GM21367 (cell line): ENCODE measurements at regions not wholly inside any gene's neighbourhood (a gene's known extent, or its start where the extent isn't known, plus 50 kb on each side); places are given as distances from the start of the nearest gene placed in this dataset.
"Not testable (repeated sequence)": the region's sequence is repeated elsewhere in the genome, so short reads cannot be mapped to it uniquely, and the experiment has no call there.

Source experiments
- ATAC-seq: cut with Tn5 transposase; IDR thresholded peaks from one replicate; pipeline ENCODE4 v1.9.1; 2021; ENCODE audit not compliant: unreplicated experiment

GRCh38 chr11:98411777-98412176 lies 609.0 kb upstream of the CNTN5 start:
- no peak for ATAC-seq

GRCh38 chr11:98417256-98417755 lies 603.4 kb upstream of the CNTN5 start:
- no peak for ATAC-seq

- ATAC-seq, result no peak
These were observed 596.8 kb upstream of the CNTN5 start for GRCh38 chr11:98423933-98424332.

DNA sequence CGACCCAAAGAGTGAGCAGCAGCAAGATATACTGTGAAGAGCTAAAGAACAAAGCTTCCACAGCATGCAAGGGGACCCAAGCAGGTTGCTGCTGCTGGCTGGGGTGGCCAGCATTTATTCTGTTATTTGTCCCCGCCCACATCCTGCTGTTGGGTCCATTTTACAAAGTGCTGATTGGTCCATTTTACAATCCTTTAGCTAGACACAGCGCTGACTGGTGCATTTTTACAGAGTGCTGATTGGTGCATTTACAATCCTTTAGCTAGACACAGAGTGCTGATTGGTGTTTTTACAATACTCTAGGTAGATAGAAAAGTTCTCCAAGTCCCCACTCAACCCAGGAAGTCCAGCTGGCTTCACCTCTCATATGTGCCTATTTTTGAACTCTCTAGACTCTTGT lies 596.0 kb upstream of the CNTN5 start:
- ATAC-seq, result not testable (repeated sequence)

- no peak for ATAC-seq
These were observed 589.0 kb upstream of the CNTN5 start for GRCh38 chr11:98431463-98432359.

- ATAC-seq, result no peak
These were observed 586.5 kb upstream of the CNTN5 start for GRCh38 chr11:98434296-98434695.

DNA sequence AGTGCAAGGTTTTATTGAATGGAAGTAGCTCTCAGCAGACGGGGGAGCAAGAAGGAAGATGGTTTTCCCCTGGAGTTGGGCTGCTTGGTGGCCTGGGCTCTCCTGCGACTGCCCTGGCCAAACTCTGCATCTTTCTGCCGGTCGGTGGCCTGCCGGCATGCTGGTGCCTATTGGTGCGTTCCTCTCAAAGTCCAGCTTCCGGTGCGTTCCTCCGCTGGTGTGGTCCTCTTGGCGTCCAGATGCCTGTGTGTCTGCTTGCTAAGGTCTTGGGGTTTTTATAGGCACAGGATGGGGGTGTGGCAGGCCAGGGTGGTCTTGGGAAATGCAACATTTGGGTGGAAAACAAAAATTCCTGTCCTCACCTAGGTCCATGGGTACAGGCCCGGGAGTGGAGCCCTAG lies 567.4 kb upstream of the CNTN5 start:
- ATAC-seq, result no peak

DNA sequence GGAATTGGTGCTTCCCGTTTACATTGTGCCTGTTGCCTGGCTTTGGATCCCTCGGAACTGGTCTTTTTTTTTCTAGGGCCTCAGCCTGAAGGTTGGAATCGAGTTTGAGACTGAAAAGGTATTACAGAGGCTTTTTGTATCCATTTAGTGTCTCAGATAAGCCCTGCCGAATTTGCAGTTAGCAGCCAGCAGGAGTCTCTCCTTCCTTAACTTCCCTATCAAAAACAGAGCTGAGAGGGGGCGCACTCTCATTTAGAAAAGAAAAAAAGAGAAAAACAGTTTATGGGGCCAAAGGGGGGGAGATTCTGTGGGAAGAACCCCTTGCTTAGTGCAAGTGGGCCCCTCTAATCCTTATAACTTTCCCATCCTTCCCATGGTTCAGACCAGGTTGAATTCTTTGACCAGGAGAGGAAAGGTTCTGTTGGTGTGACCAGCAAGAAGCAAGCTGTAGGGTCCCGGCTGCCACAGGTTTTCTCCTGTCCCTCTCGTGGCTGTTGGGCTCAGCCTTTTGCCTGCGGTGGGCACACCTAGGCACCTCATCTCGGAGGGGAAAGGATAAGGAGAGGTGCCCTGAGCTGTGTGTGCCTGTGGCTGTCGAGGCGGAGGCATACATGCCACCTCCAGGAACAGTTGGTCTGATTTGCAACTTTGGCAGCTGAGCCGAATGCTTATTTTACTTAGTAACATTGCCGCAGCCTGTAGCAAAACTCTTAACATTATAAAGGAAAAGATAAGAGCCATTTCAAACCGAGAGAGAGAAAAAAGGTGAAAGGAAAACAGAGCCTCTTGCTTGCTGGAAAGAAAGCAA lies 565.0 kb upstream of the CNTN5 start:
- ATAC-seq, result no peak

DNA sequence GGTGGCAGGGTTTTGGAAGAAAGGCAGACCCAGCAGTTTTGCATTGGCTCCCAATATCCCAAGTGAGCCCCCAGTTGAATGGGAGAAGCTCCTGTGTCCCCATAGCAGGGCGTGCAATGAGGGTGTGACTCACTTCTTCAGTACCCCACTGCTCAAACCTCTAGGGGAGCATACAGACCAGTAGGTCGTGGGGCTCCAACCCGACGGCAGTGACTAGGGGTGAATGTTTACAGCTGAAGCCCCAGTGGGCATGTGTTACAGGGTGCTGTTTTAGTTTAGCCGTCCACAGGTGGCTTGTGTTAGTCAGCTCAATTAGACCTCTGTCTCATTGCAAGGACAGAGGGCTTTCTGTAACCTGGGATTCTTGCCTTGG lies 564.5 kb upstream of the CNTN5 start:
- no peak for ATAC-seq

DNA sequence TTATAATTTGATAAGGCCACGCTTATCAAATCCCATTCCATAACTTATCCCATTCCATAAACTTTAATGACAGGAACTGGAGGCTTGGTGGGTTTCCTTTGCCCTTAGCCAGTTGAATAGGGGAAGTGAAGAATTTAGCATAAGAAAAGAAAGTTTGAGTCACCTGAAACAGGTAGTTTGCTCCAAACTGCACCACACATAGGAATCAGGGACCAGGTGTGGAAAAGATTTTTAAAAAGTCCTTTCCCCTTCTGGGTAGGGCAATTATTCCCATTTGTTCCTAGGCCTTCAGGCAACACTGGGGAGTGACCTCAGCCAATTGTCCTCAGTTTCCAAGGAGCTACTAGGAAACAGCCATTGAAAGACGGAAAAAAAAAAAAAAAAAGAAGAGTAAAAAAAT lies 525.7 kb upstream of the CNTN5 start:
- ATAC-seq, result no peak

GRCh38 chr11:98495601-98496000 lies 525.1 kb upstream of the CNTN5 start:
- ATAC-seq, result no peak

- no peak for ATAC-seq
These were observed 513.5 kb upstream of the CNTN5 start for GRCh38 chr11:98507208-98507607.

- ATAC-seq, result no peak
These were observed 507.8 kb upstream of the CNTN5 start for GRCh38 chr11:98512938-98513337.

DNA sequence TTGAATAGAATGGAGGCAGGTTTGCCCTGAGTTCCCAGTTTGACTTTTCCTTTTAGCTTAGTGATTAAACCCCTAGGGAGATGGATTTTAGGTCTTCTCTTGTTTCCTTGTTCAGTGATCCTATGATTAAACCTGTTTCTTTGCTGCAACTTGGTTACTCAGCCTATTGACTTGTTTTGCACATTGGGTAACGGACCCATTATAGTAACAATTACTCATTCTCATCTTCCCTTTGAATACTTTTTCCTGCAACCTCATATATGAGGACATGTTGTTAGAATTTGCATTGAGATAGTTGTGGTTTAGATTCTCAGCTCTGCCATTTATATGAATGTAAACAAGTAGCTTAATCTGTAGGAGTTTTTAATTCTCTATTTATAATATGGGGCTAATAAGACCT lies 489.2 kb upstream of the CNTN5 start:
- no peak for ATAC-seq

DNA sequence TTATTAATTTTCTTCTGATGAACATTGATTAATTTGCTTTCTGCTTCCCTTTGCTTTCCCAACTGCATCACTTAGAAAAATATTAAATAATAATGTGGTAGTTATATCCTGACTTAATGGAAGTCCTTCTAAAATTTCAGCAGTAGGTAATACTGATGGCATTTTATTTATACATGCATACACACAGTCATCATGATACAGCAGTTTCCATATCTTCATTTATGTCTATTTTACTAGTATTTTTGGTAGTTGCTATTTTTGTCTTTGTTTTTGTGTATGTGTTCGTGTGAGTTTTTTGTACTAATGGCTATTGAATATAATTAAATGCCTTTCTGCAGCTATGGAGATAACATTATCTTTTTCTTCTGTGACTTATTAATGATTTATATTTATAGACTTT lies 484.7 kb upstream of the CNTN5 start:
- ATAC-seq, result no peak

DNA sequence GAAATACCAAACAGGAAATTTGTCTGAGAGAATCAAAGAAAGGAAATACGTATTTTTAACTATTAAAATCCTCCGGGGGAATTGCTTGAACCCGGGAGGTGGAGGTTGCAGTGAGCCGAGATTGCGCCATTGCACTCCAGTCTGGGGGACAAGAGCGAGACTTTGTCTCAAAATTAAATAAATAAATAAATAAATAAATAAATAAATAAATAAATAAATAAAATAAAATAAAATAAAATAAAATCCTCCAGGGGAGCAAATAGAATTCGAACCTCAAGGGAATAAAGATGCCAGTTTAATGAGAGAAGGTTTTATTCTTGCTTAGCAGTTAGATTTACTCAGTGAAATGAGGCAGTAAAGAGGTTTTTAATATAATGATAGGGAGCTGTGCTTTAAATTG lies 482.4 kb upstream of the CNTN5 start:
- not testable (repeated sequence) for ATAC-seq

- no peak for ATAC-seq
These were observed 475.1 kb upstream of the CNTN5 start for GRCh38 chr11:98545544-98546175.

- ATAC-seq, result no peak
These were observed 471.2 kb upstream of the CNTN5 start for GRCh38 chr11:98549571-98549970.

GRCh38 chr11:98559961-98560360 lies 460.8 kb upstream of the CNTN5 start:
- ATAC-seq, result no peak

DNA sequence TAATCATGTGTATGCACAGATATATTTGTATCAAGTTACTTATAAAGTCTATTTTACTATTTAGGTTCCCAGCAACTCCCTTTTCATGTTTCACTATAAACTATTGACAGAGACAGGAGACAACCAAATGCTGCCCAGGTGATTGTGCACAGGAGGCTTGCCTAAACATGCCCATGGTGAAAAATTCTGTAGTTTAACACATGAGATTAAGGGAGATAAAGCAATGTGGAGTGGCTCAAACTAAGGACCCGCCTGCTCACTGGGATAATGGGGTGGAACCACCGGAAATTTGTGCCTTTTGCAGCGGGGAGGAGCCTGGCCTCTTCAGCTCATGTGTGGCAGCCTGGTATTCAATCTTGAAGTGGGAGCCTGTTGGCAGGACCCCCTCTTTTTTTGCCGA lies 459.5 kb upstream of the CNTN5 start:
- no peak for ATAC-seq

DNA sequence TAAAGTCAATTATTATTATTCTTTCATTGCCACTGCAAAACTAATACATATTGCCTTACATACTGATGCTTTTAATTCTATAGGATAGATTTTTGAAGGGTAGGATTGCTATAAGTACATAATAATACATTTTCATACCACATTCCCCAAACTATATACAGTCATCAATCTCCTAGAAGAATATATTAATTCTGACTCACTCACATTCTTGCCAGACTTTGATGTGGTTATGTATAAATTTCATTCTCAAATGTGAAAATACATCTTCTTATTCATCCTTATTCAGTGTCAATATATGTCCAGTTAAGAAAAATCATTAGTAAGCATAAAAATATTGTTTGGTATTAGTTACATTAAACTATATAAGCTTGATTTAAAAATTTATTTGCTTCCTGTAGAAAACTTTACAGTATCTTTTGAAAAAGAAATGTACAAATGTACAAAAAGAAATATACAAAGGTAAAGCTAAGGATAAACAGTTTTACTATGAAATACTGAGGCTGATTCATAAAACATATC lies 458.8 kb upstream of the CNTN5 start:
- no peak for ATAC-seq
